ENCODE measurements at regions not wholly inside any gene's neighbourhood (a gene's known extent, or its start where the extent isn't known, plus 50 kb on each side); places are given as distances from the start of the nearest gene placed in this dataset.

DNA sequence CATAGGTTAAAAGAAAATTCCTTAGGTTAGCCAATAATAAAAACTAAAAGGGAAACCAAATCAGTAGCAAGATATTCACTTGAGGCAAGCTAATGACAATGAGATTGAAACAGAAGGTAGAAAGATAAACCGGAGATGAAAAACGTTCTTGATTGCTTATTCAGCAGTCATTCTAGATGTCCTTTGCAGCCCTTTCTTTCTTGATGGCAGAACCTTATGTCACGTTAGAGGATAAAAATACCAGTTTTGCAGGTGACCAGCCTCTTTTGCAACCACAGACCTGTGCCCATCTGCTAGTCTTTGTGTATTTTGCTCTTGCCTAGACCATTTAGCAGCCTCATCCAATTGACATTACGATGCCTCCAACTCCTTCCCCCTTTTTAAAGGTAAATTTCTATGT is 337.8 kb downstream of the DMAC1 start:
- no peak for DNase-seq (ENCODE audit: low read depth, low spot score)
- TF ChIP-seq, protein P1, sequence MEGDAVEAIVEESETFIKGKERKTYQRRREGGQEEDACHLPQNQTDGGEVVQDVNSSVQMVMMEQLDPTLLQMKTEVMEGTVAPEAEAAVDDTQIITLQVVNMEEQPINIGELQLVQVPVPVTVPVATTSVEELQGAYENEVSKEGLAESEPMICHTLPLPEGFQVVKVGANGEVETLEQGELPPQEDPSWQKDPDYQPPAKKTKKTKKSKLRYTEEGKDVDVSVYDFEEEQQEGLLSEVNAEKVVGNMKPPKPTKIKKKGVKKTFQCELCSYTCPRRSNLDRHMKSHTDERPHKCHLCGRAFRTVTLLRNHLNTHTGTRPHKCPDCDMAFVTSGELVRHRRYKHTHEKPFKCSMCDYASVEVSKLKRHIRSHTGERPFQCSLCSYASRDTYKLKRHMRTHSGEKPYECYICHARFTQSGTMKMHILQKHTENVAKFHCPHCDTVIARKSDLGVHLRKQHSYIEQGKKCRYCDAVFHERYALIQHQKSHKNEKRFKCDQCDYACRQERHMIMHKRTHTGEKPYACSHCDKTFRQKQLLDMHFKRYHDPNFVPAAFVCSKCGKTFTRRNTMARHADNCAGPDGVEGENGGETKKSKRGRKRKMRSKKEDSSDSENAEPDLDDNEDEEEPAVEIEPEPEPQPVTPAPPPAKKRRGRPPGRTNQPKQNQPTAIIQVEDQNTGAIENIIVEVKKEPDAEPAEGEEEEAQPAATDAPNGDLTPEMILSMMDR (IDR thresholded peaks at IDR 0.05; ENCODE audit: insufficient read depth, low read length, missing control alignments) = no peak
- CTCF ChIA-PET = no interaction called here
- POLR2A ChIA-PET = no interaction called here
- no peak overlapping the region for H3K4me3 ChIP-seq (ENCODE audit: low read depth, low read length)

DNA sequence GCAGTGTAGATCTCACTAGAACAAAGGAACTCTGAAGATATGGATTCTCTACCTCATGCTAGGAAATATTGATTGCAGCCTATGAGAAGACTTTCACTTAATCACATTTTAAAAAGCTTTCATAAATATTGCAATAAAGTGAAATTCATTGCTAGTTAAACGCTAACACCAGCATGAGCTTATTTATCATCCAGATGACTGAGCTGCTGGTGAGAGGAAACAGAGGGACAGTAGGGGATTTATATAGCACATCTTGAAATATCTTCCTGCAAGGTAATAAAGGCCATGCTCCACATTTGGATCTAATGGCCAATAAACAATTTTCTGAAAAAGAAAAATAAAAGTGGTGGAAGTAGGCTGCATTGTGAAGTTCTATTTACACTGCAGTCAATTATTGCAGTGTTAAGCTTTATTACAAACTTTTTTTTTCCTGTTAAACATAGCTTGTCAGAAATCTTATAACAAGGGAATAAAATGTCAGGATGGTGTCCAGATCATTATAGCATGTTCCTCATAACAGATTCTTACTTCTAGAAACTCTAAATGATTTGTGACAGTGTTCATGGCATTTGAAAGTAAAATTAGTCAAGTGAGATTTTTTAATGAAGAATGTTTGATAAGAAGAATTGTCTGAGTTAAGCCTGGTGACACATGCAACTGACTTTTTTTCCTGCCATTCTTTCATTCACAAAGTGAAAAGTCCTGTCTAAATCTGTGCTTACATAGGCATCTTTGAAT is 342.6 kb downstream of the DMAC1 start:
- ChIA-PET POLR2A (no interaction called here), CTCF (no interaction called here)
- TF ChIP-seq, protein P1 (IDR thresholded peaks at IDR 0.05; ENCODE audit: insufficient read depth, low read length, missing control alignments) = no peak
- DNase-seq (ENCODE audit: low read depth, low spot score) = no peak
- no peak overlapping the region for H3K4me3 ChIP-seq (ENCODE audit: low read depth, low read length)

DNA sequence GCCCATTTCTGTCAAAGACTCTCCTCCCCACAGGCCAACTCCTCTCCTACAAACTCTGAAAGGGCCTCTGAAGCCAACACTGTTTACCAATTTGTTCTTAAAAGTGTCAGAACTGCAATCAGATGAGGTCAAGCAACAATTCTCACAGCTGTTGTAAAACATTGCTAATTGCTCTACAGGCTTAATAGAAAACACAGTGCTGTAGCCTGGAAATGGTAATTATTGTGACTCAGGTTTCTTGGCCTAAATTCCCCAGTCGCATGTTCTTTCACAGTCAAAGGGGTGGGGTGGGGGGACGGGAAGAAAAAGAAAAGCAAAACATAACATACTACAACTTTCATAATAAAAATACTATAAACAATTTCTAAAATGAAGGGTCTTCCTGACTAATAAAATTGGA is 343.2 kb downstream of the DMAC1 start:
- no peak overlapping the region for H3K4me3 ChIP-seq (ENCODE audit: low read depth, low read length)
- no peak for DNase-seq (ENCODE audit: low read depth, low spot score)
- CTCF ChIA-PET = no interaction called here
- POLR2A ChIA-PET = no interaction called here
- TF ChIP-seq, protein P1 (IDR thresholded peaks at IDR 0.05; ENCODE audit: insufficient read depth, low read length, missing control alignments) = no peak

DNA sequence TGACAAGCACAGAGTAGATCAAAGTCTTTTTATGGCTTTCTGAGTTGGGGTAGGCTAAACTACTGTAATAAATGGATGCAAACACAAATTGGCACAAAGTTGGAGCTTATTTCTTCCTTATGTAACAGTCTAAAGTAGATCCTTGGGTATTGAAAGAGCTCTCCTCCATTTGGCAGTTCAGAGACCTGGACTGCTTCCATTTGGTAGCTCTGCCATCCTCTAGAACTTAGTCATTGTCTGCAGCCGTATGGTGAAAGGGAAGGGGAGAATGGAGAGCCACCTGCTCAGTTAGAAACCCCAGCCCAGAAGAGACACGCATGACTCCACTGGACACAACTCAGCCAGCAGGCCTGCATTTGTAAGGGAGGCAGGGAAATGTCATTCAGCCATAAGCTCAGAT is 345.0 kb downstream of the DMAC1 start:
- ChIA-PET CTCF (no interaction called here), POLR2A (no interaction called here)
- no peak for DNase-seq (ENCODE audit: low read depth, low spot score)
- H3K4me3 ChIP-seq (ENCODE audit: low read depth, low read length) = no peak overlapping the region
- TF ChIP-seq, protein P1 (IDR thresholded peaks at IDR 0.05; ENCODE audit: insufficient read depth, low read length, missing control alignments) = no peak

DNA sequence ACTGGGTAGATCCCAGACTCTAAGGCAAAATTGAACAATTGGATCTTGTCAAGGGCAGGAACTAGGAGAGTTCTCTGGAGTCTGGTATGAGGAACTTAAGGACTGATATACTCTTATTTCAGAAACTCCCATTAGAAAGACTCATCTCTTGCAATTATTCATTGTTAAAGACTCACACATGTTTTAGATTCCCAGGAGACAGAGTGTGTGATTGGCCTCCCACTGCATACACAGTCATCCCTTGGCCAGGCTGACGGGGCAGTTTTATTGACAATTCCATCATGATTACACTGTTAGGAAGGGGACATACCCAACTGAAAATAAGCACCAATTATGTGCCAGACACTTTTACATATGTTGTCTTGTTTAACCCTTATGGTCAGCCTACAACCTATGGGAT is 347.2 kb downstream of the DMAC1 start:
- ChIA-PET POLR2A (no interaction called here), CTCF (no interaction called here)
- TF ChIP-seq, protein P1 (IDR thresholded peaks at IDR 0.05; ENCODE audit: insufficient read depth, low read length, missing control alignments) = no peak
- DNase-seq (ENCODE audit: low read depth, low spot score) = no peak
- H3K4me3 ChIP-seq (ENCODE audit: low read depth, low read length) = no peak overlapping the region

DNA sequence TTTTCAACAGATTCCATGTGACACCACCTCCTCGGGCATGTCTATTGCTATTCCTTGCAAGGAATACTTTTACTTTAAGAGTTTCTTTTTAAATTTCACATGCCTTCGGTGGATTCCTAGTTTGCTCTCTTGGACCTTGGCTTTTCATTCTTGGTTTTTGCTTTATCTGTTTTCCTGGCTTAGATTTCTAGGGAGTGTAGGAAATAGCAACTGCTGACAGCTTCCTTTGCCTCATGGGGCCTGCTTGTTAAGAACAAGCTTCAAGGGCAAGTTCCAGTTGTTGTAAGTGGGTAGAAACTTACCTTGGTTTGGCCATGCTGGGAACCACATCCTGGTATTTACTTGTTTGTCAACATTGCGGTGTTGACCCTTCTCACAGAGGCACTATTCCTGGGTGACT is 348.5 kb downstream of the DMAC1 start:
- H3K4me3 ChIP-seq (ENCODE audit: low read depth, low read length) = no peak overlapping the region
- no peak for DNase-seq (ENCODE audit: low read depth, low spot score)
- TF ChIP-seq, protein P1 (IDR thresholded peaks at IDR 0.05; ENCODE audit: insufficient read depth, low read length, missing control alignments) = no peak
- ChIA-PET POLR2A (no interaction called here), CTCF (no interaction called here)
